H1 (cell line): ENCODE measurements at regions not wholly inside any gene's neighbourhood (a gene's known extent, or its start where the extent isn't known, plus 50 kb on each side); places are given as distances from the start of the nearest gene placed in this dataset.

Source experiments
- JUND ChIP-seq: IDR thresholded peaks from 2 replicates; pipeline ENCODE4 v1.6.1; 2011; ENCODE audit warnings: mild to moderate bottlenecking, improper control_type of control experiment, low read length

GRCh38 chr6:3944246-3944645 lies 95.1 kb downstream of the FAM50B start (continued):
- no peak for TF ChIP-seq JUND
